Tibial nerve (tissue), 4 donors: ENCODE measurements at regions not wholly inside any gene's neighbourhood (a gene's known extent, or its start where the extent isn't known, plus 50 kb on each side); places are given as distances from the start of the nearest gene placed in this dataset.

Experiments used
- CTCF ChIP-seq, 5 experiments: fragments of 200-600 bp in 3 of 5; fragments of 450-650 bp in 2 of 5; sonication (generic) in 3 of 5; IDR thresholded peaks; one replicate each; pipeline ENCODE4 v1.5.1; 2016 to 2019; ENCODE audit warnings: antibody characterized with exemption in 5 of 5, mild to moderate bottlenecking in 3 of 5, moderate library complexity in 2 of 5
- EP300 ChIP-seq, 2 donors: sonication (generic); formaldehyde crosslinking; IDR thresholded peaks; one replicate each; pipeline ENCODE4 v1.6.1; 2017; ENCODE audit warnings: antibody characterized with exemption in 2 of 2, mild to moderate bottlenecking in 1 of 2
- POLR2A ChIP-seq, 2 donors: fragments of 450-650 bp; IDR thresholded peaks; one replicate each; pipeline ENCODE4 v1.6.1; 2017; ENCODE audit warnings: antibody characterized with exemption in 2 of 2, mild to moderate bottlenecking in 2 of 2, moderate library complexity in 2 of 2

- TF ChIP-seq CTCF (IDR thresholded peaks at IDR 0.05) (no peak), POLR2A (IDR thresholded peaks at IDR 0.05) (no peak), EP300 (IDR thresholded peaks at IDR 0.05) (no peak)
Observed at GRCh38 chr2:48210189-48210588, 104.3 kb upstream of the FOXN2 start.
